GM10266 (cell line): ENCODE measurements at regions not wholly inside any gene's neighbourhood (a gene's known extent, or its start where the extent isn't known, plus 50 kb on each side); places are given as distances from the start of the nearest gene placed in this dataset.

Source experiments
- DNase-seq: peaks from one replicate; pipeline ENCODE4 v3.0.0; 2012; ENCODE audit errors: extremely low spot score
- TF ChIP-seq, protein P1 (sequence below): IDR thresholded peaks from 2 replicates; pipeline ENCODE4 v1.5.1; 2012; ENCODE audit warnings: mild to moderate bottlenecking, low read depth; ENCODE audit not compliant: control insufficient read depth, insufficient read depth; ENCODE audit errors: missing control alignments

DNA sequence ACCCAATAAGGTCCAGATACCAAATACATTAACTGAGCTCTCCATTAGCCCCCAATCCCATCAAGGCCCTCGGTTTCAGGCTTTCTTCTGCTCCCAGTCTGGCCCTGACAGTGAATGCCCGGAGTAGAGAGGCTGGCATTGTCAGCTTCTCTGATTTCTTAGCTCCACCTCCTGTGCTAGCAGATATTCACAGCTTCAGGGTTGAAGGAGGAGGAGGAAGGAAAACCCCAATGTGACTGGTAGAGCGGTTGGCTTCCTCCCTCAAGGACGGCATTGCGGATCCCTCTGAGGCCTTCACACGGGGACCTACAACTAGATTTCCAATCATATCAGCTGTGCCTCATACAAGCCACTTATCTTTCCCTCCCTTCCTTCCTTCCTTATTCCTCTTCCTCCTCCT is 164.1 kb upstream of the SYNDIG1 start:
- no peak for DNase-seq
- TF ChIP-seq, protein P1, sequence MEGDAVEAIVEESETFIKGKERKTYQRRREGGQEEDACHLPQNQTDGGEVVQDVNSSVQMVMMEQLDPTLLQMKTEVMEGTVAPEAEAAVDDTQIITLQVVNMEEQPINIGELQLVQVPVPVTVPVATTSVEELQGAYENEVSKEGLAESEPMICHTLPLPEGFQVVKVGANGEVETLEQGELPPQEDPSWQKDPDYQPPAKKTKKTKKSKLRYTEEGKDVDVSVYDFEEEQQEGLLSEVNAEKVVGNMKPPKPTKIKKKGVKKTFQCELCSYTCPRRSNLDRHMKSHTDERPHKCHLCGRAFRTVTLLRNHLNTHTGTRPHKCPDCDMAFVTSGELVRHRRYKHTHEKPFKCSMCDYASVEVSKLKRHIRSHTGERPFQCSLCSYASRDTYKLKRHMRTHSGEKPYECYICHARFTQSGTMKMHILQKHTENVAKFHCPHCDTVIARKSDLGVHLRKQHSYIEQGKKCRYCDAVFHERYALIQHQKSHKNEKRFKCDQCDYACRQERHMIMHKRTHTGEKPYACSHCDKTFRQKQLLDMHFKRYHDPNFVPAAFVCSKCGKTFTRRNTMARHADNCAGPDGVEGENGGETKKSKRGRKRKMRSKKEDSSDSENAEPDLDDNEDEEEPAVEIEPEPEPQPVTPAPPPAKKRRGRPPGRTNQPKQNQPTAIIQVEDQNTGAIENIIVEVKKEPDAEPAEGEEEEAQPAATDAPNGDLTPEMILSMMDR = no peak

DNA sequence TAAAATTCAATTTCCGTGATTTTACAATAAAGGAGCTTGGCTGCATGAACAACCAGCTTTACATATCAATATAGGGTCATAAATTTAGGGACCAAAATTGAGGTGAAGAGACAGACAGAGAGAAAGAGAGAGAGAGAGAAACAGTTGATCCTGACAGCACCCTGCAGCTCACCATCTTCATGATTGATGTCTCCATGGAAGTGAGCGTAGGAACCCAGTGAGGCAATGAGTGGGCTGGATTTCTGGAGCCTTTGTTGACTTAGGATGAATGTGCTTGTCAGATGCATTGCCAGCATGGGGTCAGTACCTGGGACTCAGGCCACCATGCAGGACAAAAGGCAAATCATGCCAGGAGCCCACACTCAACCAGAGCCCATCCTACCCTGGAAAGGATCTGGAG is 165.1 kb upstream of the SYNDIG1 start:
- DNase-seq = no peak
- TF ChIP-seq, protein P1 = no peak

DNA sequence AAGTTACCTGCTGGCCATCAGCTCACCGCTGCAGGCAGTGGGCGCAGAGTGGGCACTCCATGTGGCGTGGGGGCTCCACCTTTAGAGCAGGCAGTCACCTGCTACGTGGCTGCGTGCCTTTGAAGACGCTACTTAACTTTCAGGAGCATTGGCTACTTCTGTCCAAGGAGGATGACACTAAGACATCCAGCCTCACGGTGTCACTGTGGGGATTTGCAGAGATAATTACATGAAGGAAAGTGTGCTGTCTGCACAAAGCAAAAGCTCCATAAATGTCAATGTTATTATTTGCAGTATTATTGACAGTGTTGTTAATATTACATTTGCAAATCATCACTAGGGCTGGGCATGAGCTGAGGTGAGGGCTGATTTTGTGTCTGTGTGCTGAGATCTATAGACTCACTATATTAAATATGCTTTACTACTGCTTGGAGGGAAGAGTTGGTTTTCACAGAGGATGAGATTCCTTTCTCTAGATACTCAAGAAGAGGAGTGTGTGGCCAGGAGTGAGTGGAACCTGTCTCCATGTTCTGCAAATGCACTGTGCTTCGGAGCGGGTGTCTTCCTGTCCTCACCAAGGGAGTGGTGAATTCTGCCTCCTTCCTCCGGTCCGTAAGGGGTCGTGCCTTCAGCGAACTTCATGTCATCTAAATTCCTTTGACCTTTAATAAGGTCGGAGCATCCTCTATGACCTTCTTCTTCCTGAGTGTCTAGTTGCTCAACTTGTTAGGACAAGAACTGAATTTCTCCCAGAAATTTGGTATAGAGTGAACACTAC is 165.8 kb upstream of the SYNDIG1 start:
- no peak for DNase-seq
- TF ChIP-seq, protein P1 = no peak

DNA sequence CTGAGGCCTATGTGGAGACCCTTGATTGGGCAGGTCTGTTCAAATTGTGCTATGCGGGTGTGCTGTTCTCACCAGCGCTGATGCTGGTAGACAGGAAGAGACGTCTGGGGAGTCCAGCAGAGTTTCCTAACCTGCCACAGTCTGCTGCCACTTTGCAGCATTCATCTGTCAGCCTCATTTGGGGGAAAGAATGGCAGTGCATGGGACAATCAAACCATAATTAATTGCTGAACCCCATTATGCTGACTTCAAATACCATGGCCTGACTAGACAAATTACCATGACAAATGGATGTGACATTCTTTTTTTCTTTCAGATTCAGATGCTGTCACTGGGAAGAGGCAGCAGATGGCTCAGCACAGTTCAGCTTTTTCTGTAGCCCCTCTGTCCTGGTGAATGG is 171.4 kb upstream of the SYNDIG1 start:
- TF ChIP-seq, protein P1 = no peak
- DNase-seq = no peak

DNA sequence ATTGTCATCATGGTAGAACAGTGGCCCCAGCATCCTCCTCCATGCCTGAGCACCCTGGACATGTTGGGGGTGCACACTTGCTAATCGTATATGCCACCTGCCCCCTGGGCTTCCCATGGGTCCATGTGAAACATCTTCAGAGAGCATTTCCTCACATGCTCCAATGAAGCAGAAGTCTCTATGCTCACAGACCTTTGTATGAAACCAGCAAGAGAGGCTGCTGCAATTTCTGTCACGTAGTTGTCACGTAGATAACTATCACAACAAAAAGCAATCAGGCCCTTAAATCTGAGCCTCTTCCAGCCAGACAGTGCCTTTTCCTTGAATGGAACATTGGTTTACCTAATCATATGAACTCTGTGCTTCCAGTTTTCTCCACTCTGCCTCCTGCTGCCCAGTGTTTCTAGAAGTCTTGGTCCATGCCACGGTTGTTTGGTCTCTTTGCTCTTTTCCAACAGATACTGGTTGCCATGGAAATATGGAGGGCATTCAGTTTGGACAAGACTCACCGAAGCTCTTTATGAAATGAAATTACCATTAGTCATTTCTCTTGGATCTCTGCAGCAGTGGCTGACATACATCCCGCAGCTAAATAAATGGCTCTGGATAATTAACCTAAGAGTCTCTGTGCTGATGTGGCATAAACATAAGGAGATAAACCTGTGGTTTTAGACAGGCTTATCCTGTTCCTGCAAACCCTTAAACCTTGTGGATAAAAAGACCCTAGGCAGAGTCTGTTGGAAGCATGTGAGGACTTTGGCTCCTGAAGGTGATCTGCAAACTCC is 172.8 kb upstream of the SYNDIG1 start:
- TF ChIP-seq, protein P1 = no peak
- DNase-seq = no peak

DNA sequence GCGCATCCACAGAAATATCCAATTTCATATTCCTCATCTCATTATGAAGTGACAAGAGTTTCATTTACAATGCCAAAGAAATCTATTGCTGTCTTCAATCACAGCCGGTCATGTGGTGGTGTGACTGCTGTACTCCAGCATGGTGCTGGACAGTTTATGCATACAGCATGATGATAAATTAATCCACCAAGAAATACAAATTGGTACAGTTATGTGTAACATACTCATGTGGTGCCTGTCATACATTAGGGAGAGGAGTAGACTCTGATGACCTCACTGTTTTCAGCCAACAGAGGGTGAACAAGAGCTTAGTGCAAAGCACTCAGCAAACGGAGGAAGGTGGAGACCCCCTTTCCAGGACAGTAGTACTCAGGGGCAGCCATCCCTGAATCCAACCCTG is 178.4 kb upstream of the SYNDIG1 start:
- no peak for DNase-seq
- TF ChIP-seq, protein P1 = no peak
